K562 (cell line): ENCODE measurements at regions not wholly inside any gene's neighbourhood (a gene's known extent, or its start where the extent isn't known, plus 50 kb on each side); places are given as distances from the start of the nearest gene placed in this dataset.

Source experiments
- ATAC-seq: fragments of 200-7000 bp; cut with Tn5 transposase; 3 replicates; pipeline ENCODE4 v1.9.1; 2020; ENCODE audit warnings: moderate library complexity
- BruUV-seq: library from RNA; stranded (reverse); fragments of 400-500 nt; replicated peaks from 2 replicates; lab custom pipeline; 2021; lab: Mats Ljungman, UMichigan
- CTCF ChIA-PET: fragments of 300-600 bp; formaldehyde crosslinking; extraction: SDS; loops from one replicate; lab custom pipeline; 2021; ENCODE audit warnings: low intra/inter-chr PET ratio; lab: Yijun Ruan, JAX
- POLR2A ChIA-PET: fragments of 300-600, 350-650 bp; sonication (Branson Sonifier 250); formaldehyde crosslinking; extraction: SDS; loops from one replicate; lab custom pipeline; 2021; ENCODE audit warnings: antibody characterized with exemption, inconsistent platforms; lab: Yijun Ruan, JAX
- DNase-seq, 4 experiments: peaks; one replicate each; pipeline versions ENCODE4 v3.0.0 to v3.0.0-alpha.2; 2011 to 2018; ENCODE audit warnings: low spot score in 3 of 4, mixed read lengths in 3 of 4; ENCODE audit errors: extremely low read depth in 1 of 4
- FAIRE-seq: peaks from 2 replicates; lab custom pipeline; 2011; peaks lifted over from hg19 to GRCh38; lab: Jason Lieb, UNC
- H2AFZ ChIP-seq: 2 replicates; pipeline ENCODE4 v1.6.0; 2011; ENCODE audit warnings: low read depth, low read length, control low read depth, inconsistent platforms
- H3K27ac ChIP-seq: fragments of 200-600 bp; 3 replicates; pipeline ENCODE4 v1.8.0; 2011; ENCODE audit warnings: low read depth, mild to moderate bottlenecking, control low read depth, inconsistent platforms, low read length, moderate library complexity, mixed read lengths; ENCODE audit errors: extremely low read depth
- H3K27me3 ChIP-seq, 2 experiments: fragments of 300-600 bp in 1 of 2; 2 replicates in 1 of 2; 3 replicates in 1 of 2; pipeline versions ENCODE4 v1.6.0 to v1.8.0; 2011; ENCODE audit warnings: inconsistent platforms in 2 of 2, low read length in 2 of 2, mild to moderate bottlenecking in 1 of 2, mixed read lengths in 1 of 2, moderate library complexity in 1 of 2; ENCODE audit not compliant: control insufficient read depth in 2 of 2, insufficient read depth in 2 of 2
- H3K36me3 ChIP-seq: fragments of 300-600 bp; 3 replicates; pipeline ENCODE4 v1.8.0; 2011; ENCODE audit warnings: mild to moderate bottlenecking, low read length, inconsistent platforms; ENCODE audit not compliant: control insufficient read depth, insufficient read depth
- H3K4me1 ChIP-seq, 2 experiments: fragments of 200-600 bp in 1 of 2; replicated peaks in 1 of 2; 2 replicates in 1 of 2; 3 replicates in 1 of 2; pipeline versions ENCODE4 v1.5.1 to v1.8.0; 2011; ENCODE audit warnings: inconsistent platforms in 2 of 2, low read length in 2 of 2, mild to moderate bottlenecking in 1 of 2, mixed read lengths in 1 of 2, moderate library complexity in 1 of 2; ENCODE audit not compliant: control insufficient read depth in 2 of 2, insufficient read depth in 2 of 2
- H3K4me2 ChIP-seq: 2 replicates; pipeline ENCODE4 v1.6.1; 2011; ENCODE audit warnings: low read length, control low read depth, inconsistent platforms, mixed read lengths; ENCODE audit not compliant: insufficient read depth
- H3K4me3 ChIP-seq: fragments of 200-600 bp; sonication (generic), shearing (Covaris generic); 2 replicates; pipeline ENCODE4 v1.5.1; 2016; ENCODE audit warnings: control low read depth, inconsistent platforms
- H3K79me2 ChIP-seq: fragments of 200-600 bp; 3 replicates; pipeline ENCODE4 v1.8.0; 2011; ENCODE audit warnings: low read length, inconsistent platforms; ENCODE audit not compliant: control insufficient read depth, insufficient read depth
- H3K9ac ChIP-seq, 2 experiments: 2 replicates each; pipeline versions ENCODE4 v1.6.0 to v1.6.1; 2011; ENCODE audit warnings: low read depth in 2 of 2, low read length in 2 of 2, control low read depth in 1 of 2, inconsistent platforms in 1 of 2, mild to moderate bottlenecking in 1 of 2, mixed read lengths in 1 of 2; ENCODE audit not compliant: insufficient read depth in 1 of 2
- H3K9me1 ChIP-seq: one replicate; pipeline ENCODE4 v1.6.0; 2011; ENCODE audit warnings: inconsistent platforms, mild to moderate bottlenecking, low read length, moderate library complexity; ENCODE audit not compliant: control insufficient read depth, insufficient read depth
- H3K9me3 ChIP-seq: replicated peaks from 2 replicates; pipeline ENCODE4 v1.5.1; 2011; ENCODE audit warnings: low read depth, low read length, inconsistent platforms; ENCODE audit not compliant: control insufficient read depth, insufficient read depth
- H4K20me1 ChIP-seq: replicated peaks from 2 replicates; pipeline ENCODE4 v1.6.1; 2011; ENCODE audit warnings: low read length, inconsistent platforms, mixed read lengths; ENCODE audit not compliant: control insufficient read depth, insufficient read depth
- ARNT ChIP-seq, 2 experiments: fragments of 450-650 bp; IDR thresholded peaks; 2 replicates each; pipeline ENCODE4 v1.6.1; 2016; ENCODE audit warnings: mild to moderate bottlenecking in 1 of 2
- DACH1 ChIP-seq: fragments of 450-650 bp; IDR thresholded peaks from 2 replicates; pipeline ENCODE4 v1.6.1; 2018; ENCODE audit not compliant: partially characterized antibody
- EP300 ChIP-seq: IDR thresholded peaks from 2 replicates; pipeline ENCODE4 v1.6.1; 2012; ENCODE audit warnings: low read length, improper control_type of control experiment
- MBD2 ChIP-seq: sonication (generic); IDR thresholded peaks from 2 replicates; pipeline ENCODE4 v1.6.1; 2016; ENCODE audit warnings: low read depth, borderline replicate concordance
- MCM7 ChIP-seq, 2 experiments: fragments of 450-650 bp; IDR thresholded peaks; 2 replicates each; pipeline ENCODE4 v1.6.1; 2016 to 2018
- POLR2AphosphoS2 ChIP-seq: IDR thresholded peaks from 2 replicates; pipeline ENCODE4 v1.6.1; 2012; ENCODE audit warnings: low read length, improper control_type of control experiment
- SAFB ChIP-seq: fragments of 200-400 bp; formaldehyde crosslinking; IDR thresholded peaks from 2 replicates; pipeline ENCODE4 v1.6.1; 2017; ENCODE audit warnings: low read depth, low read length, borderline replicate concordance
- TEAD1 ChIP-seq, 2 experiments: fragments of 450-650 bp in 1 of 2; sonication (generic) in 1 of 2; formaldehyde crosslinking; IDR thresholded peaks; 2 replicates each; pipeline versions ENCODE4 v1.4.0 to v1.8.0; 2020 to 2022; ENCODE audit warnings: mild to moderate bottlenecking in 2 of 2, missing genetic modification reagents in 1 of 2
- XRCC4 ChIP-seq: IDR thresholded peaks from one replicate; pipeline ENCODE4 v1.6.1; 2011; ENCODE audit not compliant: insufficient read depth, insufficient read length; ENCODE audit errors: extremely low read depth
- ZNF12 ChIP-seq: sonication (generic); formaldehyde crosslinking; IDR thresholded peaks from 2 replicates; pipeline ENCODE4 v1.4.0; 2020; ENCODE audit warnings: mild to moderate bottlenecking, missing genetic modification reagents
- ZNF124 ChIP-seq: sonication (generic); formaldehyde crosslinking; IDR thresholded peaks from 2 replicates; pipeline ENCODE4 v1.8.1; 2022; ENCODE audit warnings: missing genetic modification reagents
- ZNF785 ChIP-seq: fragments of 250-450 bp; sonication (Bioruptor Pico); IDR thresholded peaks from 2 replicates; pipeline ENCODE4 v1.4.0; 2020; ENCODE audit warnings: mild to moderate bottlenecking
- WGBS: fragments of 100-300 bp; shearing (Covaris generic); methylation state at CpG from one replicate; pipeline ENCODE4 v1.1.6; 2016; ENCODE audit warnings: low coverage, mixed read lengths; ENCODE audit not compliant: insufficient coverage; ENCODE audit errors: missing lambda C conversion rate; 5-methylcytosine and 5-hydroxymethylcytosine counted together
- in situ Hi-C: fragments of 300-500 bp; cut with MboI; formaldehyde crosslinking; loops from 4 replicates; pipeline ENCODE4 v1.15.0; 2018; ENCODE audit warnings: inconsistent platforms, mixed read lengths
- intact Hi-C: fragments of 100-400 bp; cut with micrococcal nuclease; formaldehyde crosslinking; loops from 2 replicates; pipeline ENCODE4 v1.14.2; 2022
- TF ChIP-seq, protein P1 (sequence below): sonication (generic); formaldehyde crosslinking; IDR thresholded peaks from 2 replicates; pipeline ENCODE4 v1.8.0; 2022; ENCODE audit warnings: mild to moderate bottlenecking, missing genetic modification reagents, borderline replicate concordance

DNA sequence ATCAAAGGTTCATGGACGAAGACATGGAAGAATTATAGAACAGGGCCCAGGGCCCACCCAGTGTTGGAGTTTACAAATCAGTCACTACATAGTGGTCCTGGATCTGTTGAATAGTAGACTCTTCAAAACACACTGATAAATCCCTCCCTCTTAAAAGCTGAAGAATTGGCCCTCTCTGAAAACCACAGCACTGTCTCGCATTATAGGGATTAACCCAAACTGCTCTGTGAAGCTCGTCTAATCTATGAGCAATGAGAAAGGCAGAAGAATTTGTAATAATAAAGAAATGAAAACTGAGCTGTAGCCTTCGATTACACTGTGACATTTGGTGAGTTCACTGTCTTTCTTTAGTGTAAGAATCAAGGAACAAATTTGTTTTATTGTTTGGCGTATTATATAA lies 92.5 kb upstream of the ZFP42 start (continued):
- no peak for TF ChIP-seq MBD2
- TF ChIP-seq ZNF785 (CRISPR knock-in tag), result no peak
- TF ChIP-seq XRCC4, result no peak
- TF ChIP-seq DACH1, result no peak

DNA sequence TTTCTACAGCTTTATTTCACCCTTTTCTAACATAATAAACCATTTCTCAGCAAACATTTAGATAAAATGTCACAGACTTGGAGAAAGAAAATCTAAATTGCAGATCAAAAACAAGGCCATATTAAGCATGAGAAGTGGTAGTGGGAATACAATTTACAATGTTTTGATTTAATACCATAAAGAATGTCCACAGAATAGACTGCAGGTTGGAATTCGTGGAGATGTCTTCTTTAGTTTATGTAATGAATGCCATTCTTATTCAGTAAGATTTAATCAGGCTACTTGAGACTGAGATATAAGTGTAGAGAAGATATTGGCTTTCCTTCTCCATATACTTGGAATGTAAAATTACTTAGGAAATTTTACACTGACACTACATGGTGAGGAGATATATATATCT lies 91.9 kb upstream of the ZFP42 start:
- H3K9me1 ChIP-seq, result no peaks in the 10 kb centered on the region
- ChIA-PET POLR2A (no interaction called here), CTCF (no interaction called here)
- BruUV-seq, result no TSS peak
- no peaks in the 10 kb centered on the region for H4K20me1 ChIP-seq
- no peak for TF ChIP-seq ZNF124 (CRISPR knock-in tag)
- FAIRE-seq (no peak), ATAC-seq (no peak), DNase-seq (no peak)
- no peak overlapping the region for H3K27ac ChIP-seq
- H3K36me3 ChIP-seq, result no peaks in the 10 kb centered on the region
- no peaks in the 10 kb centered on the region for H3K79me2 ChIP-seq
- H3K9ac ChIP-seq, result no peak overlapping the region
- no peak overlapping the region for H3K4me2 ChIP-seq
- in situ Hi-C loops, result no loop called here
- no peak overlapping the region for H3K4me3 ChIP-seq
- no peaks in the 10 kb centered on the region for H3K9me3 ChIP-seq
- H3K4me1 ChIP-seq, result no peaks in the 10 kb centered on the region
- intact Hi-C loops, result no loop called here
- WGBS, result 0% methylated on average over 1 of the region's 1 CpG
- H2AFZ ChIP-seq, result no peak overlapping the region
- no peaks in the 10 kb centered on the region for H3K27me3 ChIP-seq

DNA sequence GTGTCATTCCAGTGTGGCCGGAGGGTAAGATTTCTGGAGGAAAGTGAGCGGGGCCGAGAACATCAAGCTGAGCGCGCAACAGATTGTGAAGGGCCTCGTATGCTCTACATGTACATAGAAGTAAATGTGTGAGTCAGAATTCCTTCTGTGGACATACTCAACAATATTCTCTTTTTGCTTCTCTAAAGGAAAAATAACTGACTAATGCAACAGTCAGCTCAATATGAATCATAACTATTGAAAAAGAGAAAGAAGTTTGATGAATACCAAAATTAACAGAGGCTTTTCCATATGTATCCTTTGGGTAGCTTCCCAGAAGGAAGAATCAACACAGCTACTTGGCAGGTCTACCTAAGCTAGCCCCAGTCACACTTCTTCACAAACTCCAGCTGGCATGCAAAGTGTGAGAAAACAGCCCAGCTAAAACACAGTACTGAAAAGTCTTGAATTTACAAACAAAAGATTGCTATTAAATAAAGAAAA lies 87.5 kb upstream of the ZFP42 start:
- no TSS peak for BruUV-seq
- ChIA-PET POLR2A (interaction anchor here (0.8 kb wide), 1 partner anchor 32 kb away, joined by 3 read pairs; no protein-coding TSS in a partner anchor), CTCF (no interaction called here)
- intact Hi-C loops, result no loop called here
- no peak for ATAC-seq
- Histone ChIP-seq H3K36me3 (no peaks in the 10 kb centered on the region), H3K9me3 (no peaks in the 10 kb centered on the region), H3K9me1 (no peaks in the 10 kb centered on the region), H2AFZ (no peak overlapping the region), H3K79me2 (no peaks in the 10 kb centered on the region), H3K27ac (no peak overlapping the region), H3K9ac (no peak overlapping the region), H3K4me1 (no peaks in the 10 kb centered on the region), H4K20me1 (no peaks in the 10 kb centered on the region), H3K27me3 (no peaks in the 10 kb centered on the region), H3K4me2 (no peak overlapping the region), H3K4me3 (no peak overlapping the region)
- 0% methylated on average over 6 of the region's 6 CpGs for WGBS
- no peak for FAIRE-seq
- DNase-seq, result no peak
- in situ Hi-C loops, result no loop called here
- TF ChIP-seq EP300 (no peak), ZNF12 (no peak), MCM7 (IDR thresholded peaks at IDR 0.05) (no peak), SAFB (no peak), ARNT (IDR thresholded peaks at IDR 0.05) (no peak), DACH1 (no peak), TEAD1 (CRISPR knock-in tag; IDR thresholded peaks at IDR 0.05) (no peak), POLR2AphosphoS2 (no peak)
- TF ChIP-seq, protein P1, sequence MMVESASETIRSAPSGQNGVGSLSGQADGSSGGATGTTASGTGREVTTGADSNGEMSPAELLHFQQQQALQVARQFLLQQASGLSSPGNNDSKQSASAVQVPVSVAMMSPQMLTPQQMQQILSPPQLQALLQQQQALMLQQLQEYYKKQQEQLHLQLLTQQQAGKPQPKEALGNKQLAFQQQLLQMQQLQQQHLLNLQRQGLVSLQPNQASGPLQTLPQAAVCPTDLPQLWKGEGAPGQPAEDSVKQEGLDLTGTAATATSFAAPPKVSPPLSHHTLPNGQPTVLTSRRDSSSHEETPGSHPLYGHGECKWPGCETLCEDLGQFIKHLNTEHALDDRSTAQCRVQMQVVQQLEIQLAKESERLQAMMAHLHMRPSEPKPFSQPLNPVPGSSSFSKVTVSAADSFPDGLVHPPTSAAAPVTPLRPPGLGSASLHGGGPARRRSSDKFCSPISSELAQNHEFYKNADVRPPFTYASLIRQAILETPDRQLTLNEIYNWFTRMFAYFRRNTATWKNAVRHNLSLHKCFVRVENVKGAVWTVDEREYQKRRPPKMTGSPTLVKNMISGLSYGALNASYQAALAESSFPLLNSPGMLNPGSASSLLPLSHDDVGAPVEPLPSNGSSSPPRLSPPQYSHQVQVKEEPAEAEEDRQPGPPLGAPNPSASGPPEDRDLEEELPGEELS (CRISPR knock-in tag), result no peak
